SK-N-SH treated with all-trans-retinoic acid at 6 μM for 48 hours (cell line): ENCODE measurements at regions not wholly inside any gene's neighbourhood (a gene's known extent, or its start where the extent isn't known, plus 50 kb on each side); places are given as distances from the start of the nearest gene placed in this dataset.

Source experiments
- ESRRG ChIP-seq: fragments of 250-450 bp; sonication (Bioruptor Pico); IDR thresholded peaks from 2 replicates; pipeline ENCODE4 v1.6.1; 2021; ENCODE audit warnings: mild to moderate bottlenecking
- ZFP30 ChIP-seq: fragments of 450-650 bp; formaldehyde crosslinking; IDR thresholded peaks from 2 replicates; pipeline ENCODE4 v1.5.0; 2022; ENCODE audit warnings: mild to moderate bottlenecking, moderate library complexity
- ZNF70 ChIP-seq: fragments of 450-650 bp; formaldehyde crosslinking; IDR thresholded peaks from 2 replicates; pipeline ENCODE4 v1.5.0; 2020; ENCODE audit warnings: mild to moderate bottlenecking, moderate library complexity

DNA sequence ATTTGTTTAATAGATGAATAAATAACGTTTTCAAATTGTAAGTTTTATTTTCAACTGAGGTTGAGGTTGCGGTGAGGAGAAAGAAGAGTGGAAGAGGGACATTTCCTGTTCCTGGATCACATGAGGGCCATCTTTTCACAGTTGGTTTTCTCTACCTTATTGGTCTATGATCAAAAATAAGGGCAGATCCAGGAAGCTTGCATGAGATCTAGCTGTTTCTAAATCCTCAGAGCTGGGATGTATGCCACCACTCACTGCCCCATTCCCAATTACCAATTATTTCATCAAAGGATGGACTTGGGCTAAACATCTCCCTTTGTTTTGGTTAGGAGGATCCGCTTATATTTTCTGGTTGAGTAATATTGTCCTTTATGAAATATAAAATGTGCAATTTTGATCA is 104.8 kb upstream of the TLL1 start:
- TF ChIP-seq ZNF70 (CRISPR knock-in tag) (no peak), ZFP30 (CRISPR knock-in tag) (no peak), ESRRG (CRISPR knock-in tag) (no peak)
